HL-60 (cell line): ENCODE measurements at regions not wholly inside any gene's neighbourhood (a gene's known extent, or its start where the extent isn't known, plus 50 kb on each side); places are given as distances from the start of the nearest gene placed in this dataset.

Source experiments
- DNase-seq, 2 experiments: peaks; one replicate each; pipeline ENCODE4 v3.0.0-alpha.2; 2010 to 2020; ENCODE audit warnings: low read depth in 1 of 2, low spot score in 1 of 2
- H3K27ac ChIP-seq: fragments of 250-450 bp; sonication (Bioruptor Pico); replicated peaks from 2 replicates; pipeline ENCODE4 v1.5.1; 2020; ENCODE audit warnings: mild to moderate bottlenecking, moderate library complexity
- H3K27me3 ChIP-seq: fragments of 250-450 bp; sonication (Bioruptor Pico); 2 replicates; pipeline ENCODE4 v1.5.1; 2021; ENCODE audit warnings: mild to moderate bottlenecking, moderate library complexity; ENCODE audit not compliant: insufficient read depth, poor library complexity, severe bottlenecking
- H3K4me3 ChIP-seq: replicated peaks from 2 replicates; pipeline ENCODE4 v1.5.1; 2011; ENCODE audit warnings: mild to moderate bottlenecking, control low read depth, low read length; ENCODE audit not compliant: insufficient read depth
- GABPA ChIP-seq: IDR thresholded peaks from 2 replicates; pipeline ENCODE4 v1.6.1; 2012; ENCODE audit warnings: low read depth
- POLR2AphosphoS5 ChIP-seq: IDR thresholded peaks from 2 replicates; pipeline ENCODE4 v1.6.1; 2012; ENCODE audit warnings: low read depth
- SPI1 ChIP-seq: IDR thresholded peaks from 2 replicates; pipeline ENCODE4 v1.6.1; 2012; ENCODE audit warnings: low read depth, mild to moderate bottlenecking, borderline replicate concordance
- TF ChIP-seq, protein P1 (sequence below): IDR thresholded peaks from 2 replicates; pipeline ENCODE4 v1.6.1; 2012; ENCODE audit warnings: low read depth; ENCODE audit not compliant: insufficient replicate concordance
- TF ChIP-seq, protein P2 (sequence below): IDR thresholded peaks from one replicate; pipeline ENCODE4 v1.5.1; 2011; ENCODE audit warnings: low read length, control low read depth, inconsistent platforms; ENCODE audit not compliant: insufficient read depth

DNA sequence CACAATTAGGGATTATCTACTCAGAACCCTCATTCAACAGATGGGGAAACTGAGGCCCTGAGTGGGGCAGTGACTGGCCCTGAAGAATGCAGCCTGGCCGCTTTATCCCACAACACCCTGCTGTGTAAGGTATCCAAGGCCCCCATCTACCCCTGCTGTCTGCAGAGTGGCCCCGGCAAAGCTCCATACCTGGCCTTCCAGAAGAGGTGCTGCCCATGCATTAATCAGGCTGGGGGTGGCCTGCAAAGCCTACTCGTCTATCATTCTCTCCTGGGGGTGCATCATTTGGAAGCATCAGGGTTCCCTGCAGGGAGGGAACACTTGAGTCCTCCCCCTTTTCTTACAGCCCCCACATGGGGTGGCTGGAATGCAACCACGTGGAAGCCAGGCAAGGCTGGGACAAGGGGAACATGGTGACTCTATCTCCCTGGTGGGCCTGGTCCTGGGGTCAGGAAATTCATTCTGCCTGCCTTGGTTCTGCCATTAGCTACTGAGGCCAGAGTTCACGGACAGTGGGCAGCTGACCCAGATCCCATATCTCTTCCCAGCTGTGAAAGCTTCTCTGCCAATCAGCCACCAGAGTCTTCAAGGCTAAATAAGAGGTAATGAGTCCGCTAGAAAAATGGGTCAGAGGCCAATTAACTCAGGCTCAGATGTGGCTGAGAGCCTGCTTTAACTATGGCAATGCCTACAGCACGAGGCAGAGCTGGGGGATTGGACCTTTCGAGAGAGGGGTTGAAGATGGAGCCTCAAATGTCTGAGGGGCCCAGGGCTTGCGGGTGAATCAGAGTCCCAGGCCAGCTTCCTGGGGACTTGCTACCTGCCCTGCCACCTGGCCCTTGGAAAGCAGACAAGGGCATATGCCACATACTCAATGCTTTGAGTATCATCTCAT lies 72.3 kb upstream of the TOX2 start:
- H3K27ac ChIP-seq: no peak overlapping the region

DNA sequence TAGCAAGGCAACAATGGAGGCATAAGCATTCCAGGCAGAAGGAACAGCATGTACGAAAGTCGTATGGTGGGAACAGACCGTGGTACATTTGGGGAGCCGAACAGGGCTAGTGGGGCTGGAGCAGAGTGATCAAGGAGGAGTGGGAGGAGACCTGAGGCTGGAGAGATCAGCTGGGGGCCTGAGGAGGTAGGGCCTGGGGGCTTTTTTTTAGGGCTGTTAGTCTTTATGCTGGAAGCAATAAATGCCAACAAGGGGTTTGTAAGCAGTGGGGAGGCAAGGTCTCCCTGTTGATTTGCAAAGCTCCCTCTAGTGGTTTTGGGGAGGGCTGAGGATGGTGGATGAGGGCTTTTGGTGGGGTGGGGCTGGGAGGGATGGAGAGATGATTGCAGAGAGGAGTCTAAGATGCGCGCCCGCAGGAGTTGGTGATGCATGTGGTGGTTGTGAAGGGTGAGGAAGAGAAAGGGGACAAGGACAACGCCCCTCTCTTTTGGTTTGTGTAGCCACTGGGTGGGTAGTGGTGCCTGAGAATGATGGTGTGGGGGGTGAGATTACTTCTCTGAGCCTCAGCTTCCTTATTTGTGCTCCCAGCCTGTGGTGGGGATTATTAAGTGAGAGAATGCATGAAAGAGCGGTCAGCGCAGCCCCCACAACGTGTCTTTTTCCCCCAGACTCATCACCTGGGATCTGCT lies 74.1 kb upstream of the TOX2 start:
- H3K4me3 ChIP-seq: no peak overlapping the region
- no peaks in the 10 kb centered on the region for H3K27me3 ChIP-seq
- H3K27ac ChIP-seq: no peak overlapping the region
- peak in 1 of 2 experiments; percentile 49 for DNase-seq
- TF ChIP-seq SPI1 (no peak), POLR2AphosphoS5 (no peak), GABPA (no peak)
- TF ChIP-seq, protein P1, sequence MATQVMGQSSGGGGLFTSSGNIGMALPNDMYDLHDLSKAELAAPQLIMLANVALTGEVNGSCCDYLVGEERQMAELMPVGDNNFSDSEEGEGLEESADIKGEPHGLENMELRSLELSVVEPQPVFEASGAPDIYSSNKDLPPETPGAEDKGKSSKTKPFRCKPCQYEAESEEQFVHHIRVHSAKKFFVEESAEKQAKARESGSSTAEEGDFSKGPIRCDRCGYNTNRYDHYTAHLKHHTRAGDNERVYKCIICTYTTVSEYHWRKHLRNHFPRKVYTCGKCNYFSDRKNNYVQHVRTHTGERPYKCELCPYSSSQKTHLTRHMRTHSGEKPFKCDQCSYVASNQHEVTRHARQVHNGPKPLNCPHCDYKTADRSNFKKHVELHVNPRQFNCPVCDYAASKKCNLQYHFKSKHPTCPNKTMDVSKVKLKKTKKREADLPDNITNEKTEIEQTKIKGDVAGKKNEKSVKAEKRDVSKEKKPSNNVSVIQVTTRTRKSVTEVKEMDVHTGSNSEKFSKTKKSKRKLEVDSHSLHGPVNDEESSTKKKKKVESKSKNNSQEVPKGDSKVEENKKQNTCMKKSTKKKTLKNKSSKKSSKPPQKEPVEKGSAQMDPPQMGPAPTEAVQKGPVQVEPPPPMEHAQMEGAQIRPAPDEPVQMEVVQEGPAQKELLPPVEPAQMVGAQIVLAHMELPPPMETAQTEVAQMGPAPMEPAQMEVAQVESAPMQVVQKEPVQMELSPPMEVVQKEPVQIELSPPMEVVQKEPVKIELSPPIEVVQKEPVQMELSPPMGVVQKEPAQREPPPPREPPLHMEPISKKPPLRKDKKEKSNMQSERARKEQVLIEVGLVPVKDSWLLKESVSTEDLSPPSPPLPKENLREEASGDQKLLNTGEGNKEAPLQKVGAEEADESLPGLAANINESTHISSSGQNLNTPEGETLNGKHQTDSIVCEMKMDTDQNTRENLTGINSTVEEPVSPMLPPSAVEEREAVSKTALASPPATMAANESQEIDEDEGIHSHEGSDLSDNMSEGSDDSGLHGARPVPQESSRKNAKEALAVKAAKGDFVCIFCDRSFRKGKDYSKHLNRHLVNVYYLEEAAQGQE: no peak
- TF ChIP-seq, protein P2, sequence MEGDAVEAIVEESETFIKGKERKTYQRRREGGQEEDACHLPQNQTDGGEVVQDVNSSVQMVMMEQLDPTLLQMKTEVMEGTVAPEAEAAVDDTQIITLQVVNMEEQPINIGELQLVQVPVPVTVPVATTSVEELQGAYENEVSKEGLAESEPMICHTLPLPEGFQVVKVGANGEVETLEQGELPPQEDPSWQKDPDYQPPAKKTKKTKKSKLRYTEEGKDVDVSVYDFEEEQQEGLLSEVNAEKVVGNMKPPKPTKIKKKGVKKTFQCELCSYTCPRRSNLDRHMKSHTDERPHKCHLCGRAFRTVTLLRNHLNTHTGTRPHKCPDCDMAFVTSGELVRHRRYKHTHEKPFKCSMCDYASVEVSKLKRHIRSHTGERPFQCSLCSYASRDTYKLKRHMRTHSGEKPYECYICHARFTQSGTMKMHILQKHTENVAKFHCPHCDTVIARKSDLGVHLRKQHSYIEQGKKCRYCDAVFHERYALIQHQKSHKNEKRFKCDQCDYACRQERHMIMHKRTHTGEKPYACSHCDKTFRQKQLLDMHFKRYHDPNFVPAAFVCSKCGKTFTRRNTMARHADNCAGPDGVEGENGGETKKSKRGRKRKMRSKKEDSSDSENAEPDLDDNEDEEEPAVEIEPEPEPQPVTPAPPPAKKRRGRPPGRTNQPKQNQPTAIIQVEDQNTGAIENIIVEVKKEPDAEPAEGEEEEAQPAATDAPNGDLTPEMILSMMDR: no peak

More for the DNA sequence above, 72.3 kb upstream of the TOX2 start:
- DNase-seq: no peak
- Histone ChIP-seq H3K4me3 (no peak overlapping the region), H3K27me3 (no peaks in the 10 kb centered on the region)
- TF ChIP-seq SPI1 (no peak), GABPA (no peak), POLR2AphosphoS5 (no peak)
- TF ChIP-seq, protein P2: no peak
- TF ChIP-seq, protein P1: no peak

DNA sequence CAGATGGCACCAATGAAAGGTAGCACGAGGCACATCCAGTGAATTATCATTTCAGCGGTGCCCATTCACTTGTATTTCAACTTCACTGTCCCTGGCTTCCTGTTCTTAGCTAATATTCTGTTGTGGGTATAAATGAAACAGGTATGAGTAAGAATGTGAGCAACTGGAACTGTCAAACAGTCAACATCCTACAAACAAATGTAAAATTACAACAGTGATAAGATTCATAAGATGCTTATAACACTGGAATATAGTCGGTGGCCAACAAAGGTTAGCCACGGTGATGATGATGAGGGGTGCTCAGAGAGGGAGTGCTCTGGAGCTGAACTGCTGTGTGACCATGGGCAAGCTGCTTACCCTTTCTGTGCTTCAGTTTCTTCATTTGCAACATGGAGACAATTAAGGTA lies 74.9 kb upstream of the TOX2 start:
- TF ChIP-seq, protein P1: no peak
- TF ChIP-seq, protein P2: no peak
- no peak for TF ChIP-seq GABPA
- TF ChIP-seq POLR2AphosphoS5: no peak
- TF ChIP-seq SPI1: no peak
- Histone ChIP-seq H3K4me3 (no peak overlapping the region), H3K27ac (no peak overlapping the region), H3K27me3 (no peaks in the 10 kb centered on the region)
- DNase-seq: no peak
